ENCODE measurements at regions not wholly inside any gene's neighbourhood (a gene's known extent, or its start where the extent isn't known, plus 50 kb on each side); places are given as distances from the start of the nearest gene placed in this dataset.

GRCh38 chr9:97747201-97747965, 50.2 kb upstream of the XPA start:
- no peak for DNase-seq

GRCh38 chr9:97748525-97748924, 51.4 kb upstream of the XPA start:
- DNase-seq: no peak

GRCh38 chr9:97749928-97750327, 52.8 kb upstream of the XPA start:
- no peak for DNase-seq

DNA sequence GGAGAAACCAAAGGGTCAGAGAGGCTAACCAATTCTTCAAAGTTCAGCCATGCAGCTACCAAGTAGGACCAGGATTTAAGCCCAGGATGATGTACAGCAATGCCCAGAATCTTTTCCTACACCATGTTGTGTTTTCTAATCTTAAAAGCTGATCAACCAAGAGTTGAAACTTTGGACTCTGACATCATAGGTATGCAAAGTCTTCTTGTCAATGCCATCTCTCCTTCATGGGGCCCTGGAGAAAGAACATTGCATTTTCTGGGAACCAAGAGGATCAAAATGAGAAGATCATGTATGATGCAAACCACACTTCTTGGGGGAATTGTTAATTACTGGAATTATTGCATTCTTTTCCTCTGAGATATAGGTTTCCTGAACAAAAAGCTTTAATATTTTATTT, 54.4 kb upstream of the XPA start:
- no peak for DNase-seq

GRCh38 chr9:97752274-97752673, 55.1 kb upstream of the XPA start:
- DNase-seq: no peak

DNA sequence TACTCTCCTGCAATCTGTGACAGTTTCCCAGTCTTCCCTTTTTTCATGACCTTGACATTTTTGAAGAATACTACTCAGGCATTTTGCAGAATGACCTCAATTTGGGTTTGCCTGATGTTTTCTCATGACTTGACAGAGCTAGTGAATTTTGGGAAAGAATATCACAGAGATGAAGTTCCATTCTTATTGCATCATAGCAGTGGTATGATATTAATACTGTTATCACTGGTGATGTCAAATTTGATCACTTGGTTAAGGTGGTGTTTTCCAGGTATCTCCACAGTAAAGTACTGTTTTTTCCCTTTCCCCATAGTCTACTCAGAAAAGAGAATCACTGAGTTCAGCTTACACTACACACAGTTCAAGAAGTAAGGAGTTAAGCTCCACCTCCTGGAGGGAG, 56.2 kb upstream of the XPA start:
- DNase-seq: no peak

GRCh38 chr9:97753975-97754374, 56.8 kb upstream of the XPA start:
- no peak for DNase-seq

DNA sequence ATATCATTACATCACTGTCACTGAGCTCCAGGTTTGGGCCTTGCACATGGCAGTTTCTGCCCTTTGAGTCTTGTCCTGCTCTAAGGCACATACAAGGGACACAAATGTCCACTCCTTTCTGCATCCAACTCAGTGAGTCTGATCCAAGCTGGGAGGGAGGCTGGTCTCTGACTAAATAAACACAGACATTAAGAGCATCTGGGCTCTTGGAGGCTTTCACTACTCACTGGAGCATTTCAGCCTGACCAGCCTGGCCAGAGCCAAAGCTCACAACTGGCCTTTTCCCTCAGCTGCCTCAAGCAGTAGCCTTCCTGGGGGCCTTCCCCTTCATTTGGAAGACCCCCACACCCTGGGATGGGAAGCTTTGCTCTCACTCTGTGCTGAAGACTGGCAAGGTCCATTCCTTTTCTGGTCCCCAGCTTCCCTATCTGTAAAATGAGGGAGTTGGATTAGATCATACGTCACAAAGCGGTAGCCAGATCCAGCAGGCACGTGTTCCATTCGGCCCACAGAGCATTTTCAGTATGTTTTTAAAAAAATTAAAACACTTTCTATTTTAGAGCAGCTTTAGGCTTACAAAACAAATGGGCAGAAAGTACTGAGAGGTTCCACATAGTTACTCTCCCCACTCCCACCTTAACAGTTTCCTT, 58.6 kb upstream of the XPA start:
- DNase-seq: no peak

DNA sequence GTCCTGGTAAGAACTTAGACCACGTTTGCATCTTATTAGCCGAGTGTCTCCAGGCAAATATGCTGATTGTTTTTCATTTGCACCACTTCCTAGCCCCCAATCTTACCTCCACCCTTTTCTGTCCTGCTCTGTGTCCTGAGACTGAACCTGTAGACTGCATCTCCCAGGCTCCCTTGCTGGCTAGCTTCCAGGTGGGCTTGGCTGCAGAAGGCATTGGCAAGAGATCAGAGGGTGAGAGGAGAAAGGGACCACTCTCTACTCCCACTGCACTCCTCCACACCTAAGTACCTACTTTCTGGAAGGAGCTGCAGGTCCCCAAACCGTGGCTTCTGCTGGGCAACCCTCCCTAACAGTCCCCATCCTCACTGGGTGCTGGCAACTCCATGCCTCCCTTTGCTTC, 59.9 kb upstream of the XPA start:
- no peak for DNase-seq

DNA sequence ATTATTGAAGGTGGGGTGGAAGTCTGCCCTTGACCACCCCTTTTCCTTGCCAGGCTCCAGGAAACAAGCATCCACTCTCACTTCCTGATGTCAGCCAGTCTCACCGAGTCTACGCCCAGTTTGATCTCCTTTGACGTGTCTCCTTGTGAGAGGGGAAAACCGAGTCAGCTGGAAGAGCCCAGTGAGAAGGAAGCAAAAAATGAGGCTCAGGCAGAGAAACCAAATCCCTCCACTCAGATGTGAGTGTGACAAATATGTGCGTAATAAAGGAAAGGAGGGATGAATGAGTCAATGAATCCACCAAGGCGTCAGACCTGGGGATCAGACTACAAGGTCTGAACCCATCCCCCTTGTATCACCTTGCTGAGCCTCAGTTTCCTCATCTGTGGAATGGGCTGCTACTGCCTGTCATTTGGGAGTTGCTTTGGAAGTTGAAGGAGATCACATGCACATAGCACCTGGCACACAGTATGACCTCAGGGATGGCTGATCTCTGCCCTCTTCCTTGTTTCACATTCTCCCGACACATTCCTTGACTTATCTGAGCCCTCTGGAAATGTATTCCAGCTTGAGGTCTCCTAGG, 61.3 kb upstream of the XPA start:
- no peak for DNase-seq

- DNase-seq: no peak
Observed at GRCh38 chr9:97759581-97760288, 62.6 kb upstream of the XPA start.

DNA sequence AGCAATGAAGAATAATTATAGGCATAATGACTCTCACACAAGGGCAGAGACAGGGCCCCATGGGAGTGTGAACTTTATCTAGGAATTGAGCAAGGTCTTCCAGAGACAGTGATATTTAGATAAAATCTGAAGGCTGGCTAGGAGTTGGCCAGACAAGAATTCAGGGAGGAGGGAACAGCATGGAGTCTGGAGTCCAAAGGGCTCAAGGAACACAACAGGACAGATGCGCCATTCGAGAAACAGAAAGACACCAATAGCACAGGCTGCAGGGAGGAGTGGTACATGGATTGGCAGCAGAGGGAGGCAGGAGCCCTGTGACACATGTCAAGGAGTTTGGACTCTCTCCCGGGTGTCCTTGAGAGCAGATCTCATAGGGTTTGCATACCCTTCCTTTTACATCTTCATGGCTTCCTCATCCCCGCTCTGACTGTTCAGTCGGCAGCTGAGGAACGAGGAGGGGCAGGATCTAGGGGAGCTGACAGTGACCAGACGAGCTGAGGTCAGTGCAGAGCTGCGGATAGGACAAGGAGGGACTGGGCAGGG, 64.0 kb upstream of the XPA start:
- no peak for DNase-seq

GRCh38 chr9:97761879-97762278, 64.7 kb upstream of the XPA start:
- no peak for DNase-seq

GRCh38 chr9:97763874-97764273, 66.7 kb upstream of the XPA start:
- DNase-seq: no peak

DNA sequence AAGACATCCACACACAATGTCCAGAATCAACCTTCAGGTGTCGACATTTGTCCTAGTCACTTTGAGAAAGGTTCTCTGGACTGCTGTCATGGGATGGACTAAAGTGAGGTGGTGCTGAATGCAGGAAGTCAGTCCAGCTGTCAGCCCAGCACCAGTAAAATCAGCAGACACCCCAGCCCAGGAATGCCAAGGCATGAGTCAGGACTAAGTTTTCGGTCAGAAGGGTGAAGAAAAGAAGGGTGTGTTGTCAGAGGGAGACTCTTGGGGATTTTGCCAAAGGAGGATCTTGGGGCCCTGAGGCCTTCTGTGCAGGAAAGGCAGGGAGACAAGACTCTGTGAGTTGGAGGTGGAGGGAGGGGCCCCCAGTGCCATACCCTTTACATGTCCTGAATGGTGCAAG, 69.0 kb upstream of the XPA start:
- DNase-seq: no peak

DNA sequence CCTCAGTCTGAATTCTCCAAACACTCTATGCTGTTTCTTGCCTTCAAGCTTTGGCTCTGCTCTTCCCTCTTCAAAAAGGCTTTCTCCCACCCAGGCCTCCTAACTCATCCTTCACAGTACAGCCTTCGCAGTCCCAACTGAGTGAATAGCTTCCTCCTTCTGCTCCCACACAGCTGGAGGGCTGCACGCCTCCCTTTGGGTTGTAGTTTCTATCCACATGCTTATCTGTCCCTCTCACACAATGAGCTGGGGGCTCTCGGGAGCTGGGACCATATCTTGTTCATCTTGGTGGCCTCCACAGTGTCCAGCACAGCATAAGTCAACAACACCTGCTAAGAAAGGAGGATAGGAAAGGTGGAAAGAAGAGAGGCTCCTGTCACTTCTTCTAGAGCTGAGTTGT, 69.5 kb upstream of the XPA start:
- DNase-seq: no peak

- no peak for DNase-seq
Observed at GRCh38 chr9:97767891-97768290, 70.8 kb upstream of the XPA start.

GRCh38 chr9:97768746-97769145, 71.6 kb upstream of the XPA start:
- DNase-seq: no peak

DNA sequence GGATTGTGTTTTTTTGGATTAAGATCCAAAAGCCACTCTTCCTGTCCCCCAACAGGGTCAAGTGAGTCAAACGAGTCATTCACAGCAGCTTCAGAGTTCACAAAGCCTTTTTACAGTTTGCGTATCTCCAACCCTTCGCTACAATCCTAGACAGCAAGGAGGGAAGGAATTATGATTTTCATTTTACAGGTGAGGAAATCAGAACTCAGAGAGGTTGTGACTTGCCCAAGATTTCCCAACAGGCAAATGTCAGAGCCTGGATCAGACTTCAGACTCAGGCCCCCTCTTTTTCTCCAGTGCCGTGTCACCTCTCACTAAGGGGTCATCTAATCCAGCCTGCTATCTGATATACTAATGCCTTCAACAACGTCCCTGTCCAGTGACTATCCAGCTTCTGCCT, 72.1 kb upstream of the XPA start:
- no peak for DNase-seq

- no peak for DNase-seq
Observed at GRCh38 chr9:97770808-97771372, 73.8 kb upstream of the XPA start.

DNA sequence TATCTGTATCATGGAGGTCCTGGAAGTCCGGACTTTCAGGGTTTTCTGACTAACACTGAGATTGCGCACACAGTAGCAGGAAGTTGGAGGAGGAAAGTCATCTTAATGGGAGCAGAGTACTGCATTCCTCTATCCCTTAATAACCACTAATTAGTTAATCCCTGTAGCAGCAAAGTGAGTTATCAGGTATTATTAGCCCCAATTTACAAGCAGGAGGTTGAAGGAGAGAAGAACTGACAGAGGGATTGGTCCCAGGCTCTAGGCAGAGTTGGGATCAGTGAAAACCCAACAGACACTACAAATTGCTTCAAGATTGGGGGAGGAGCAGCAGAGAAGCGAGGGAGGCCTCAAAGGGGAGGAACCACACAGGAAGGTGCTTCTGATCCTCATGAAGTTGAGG, 74.5 kb upstream of the XPA start:
- no peak for DNase-seq

DNA sequence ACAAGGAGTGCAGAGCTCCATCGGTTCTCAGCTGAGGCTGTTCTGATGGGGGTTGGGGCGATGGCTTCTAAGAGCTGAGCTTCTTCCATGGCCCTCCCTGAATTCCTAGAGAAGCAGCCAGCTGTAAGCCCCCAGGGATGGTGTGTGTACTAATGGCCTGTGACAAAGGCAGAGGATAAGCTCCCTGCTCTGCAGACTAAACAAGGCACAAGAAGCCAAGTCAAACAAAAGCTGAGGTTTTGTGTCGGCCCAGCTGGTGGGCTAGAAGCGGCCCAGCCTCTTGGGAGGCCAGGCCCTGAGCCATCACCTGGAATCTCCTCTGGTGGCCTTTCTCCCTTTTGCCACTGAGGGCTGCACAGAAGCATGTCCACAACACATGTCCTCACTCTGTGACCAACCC, 75.0 kb upstream of the XPA start:
- no peak for DNase-seq

GRCh38 chr9:97773091-97773490, 76.0 kb upstream of the XPA start:
- no peak for DNase-seq

Measured in cerebellar nuclear complex (tissue), 1 donor.